Mesenteric fat pad (tissue), 1 donor: ENCODE measurements at regions not wholly inside any gene's neighbourhood (a gene's known extent, or its start where the extent isn't known, plus 50 kb on each side); places are given as distances from the start of the nearest gene placed in this dataset.

Source experiments
- DNase-seq: peaks from one replicate; pipeline ENCODE4 v3.0.0-alpha.2; 2020; ENCODE audit warnings: low spot score
- donor health status: DM: yes; HTN: yes; CAD: no.

GRCh38 chr7:113998934-113999333, 80.1 kb upstream of the PPP1R3A start:
- DNase-seq = no peak

DNA sequence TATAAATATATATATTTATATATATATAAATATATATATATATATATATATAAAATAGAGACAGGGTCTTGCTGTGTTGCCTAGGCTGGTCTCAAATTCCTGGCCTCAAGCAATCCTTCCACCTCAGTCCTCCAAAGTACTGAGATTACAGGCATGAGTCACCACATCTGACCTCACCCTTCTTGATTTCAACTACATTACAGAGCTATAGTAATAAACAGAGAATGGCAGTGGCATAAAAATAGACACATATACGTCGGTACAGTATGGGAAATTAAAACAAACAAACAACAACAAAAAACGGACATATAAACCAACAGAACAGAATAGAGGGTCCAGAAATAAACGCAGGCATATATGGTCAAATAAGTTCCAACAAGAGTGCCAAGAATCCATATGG, 77.6 kb upstream of the PPP1R3A start:
- DNase-seq = no peak

DNA sequence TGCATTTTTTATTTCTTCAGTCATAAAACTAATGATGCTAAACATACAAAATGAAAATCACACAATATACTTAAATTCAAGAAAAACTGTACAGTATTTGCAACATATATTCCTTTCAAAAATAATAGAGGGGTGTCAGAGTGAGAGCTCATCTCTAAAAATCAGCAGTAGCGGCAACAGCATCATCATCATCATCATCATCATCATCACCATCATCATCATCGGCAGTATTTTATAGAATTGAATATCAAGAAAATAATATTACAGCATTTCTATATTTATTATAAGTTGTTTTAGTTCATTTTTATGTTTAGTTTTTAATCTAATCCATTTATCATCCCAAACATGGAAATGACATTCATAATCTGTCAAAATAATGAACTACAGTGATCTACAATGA, 67.4 kb upstream of the PPP1R3A start:
- DNase-seq = no peak

DNA sequence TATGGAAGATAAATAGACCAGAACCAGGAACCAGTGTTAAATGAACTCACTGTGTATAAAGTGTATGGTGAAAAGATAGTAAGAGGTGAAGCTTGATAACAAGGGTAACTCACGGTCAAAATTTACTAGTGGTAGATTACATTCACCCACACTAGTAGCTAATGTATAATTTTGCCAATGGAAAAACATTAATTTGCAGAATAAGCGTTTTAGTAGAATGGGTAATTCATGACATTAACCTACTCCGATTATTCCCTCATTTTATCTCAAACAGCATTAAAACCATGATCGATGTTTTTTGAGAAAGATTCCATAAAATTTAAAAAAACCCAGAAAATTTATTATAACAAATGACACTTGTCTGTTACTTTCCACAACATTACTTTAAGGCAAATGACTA, 57.7 kb upstream of the PPP1R3A start:
- DNase-seq = no peak

GRCh38 chr7:113968713-113969112, 49.9 kb upstream of the PPP1R3A start:
- no peak for DNase-seq
